T-helper 2 cell treated with Interferon-gamma antibody and Interleukin-4, amounts not matched to agents 5 μg/mL and 100 μg/mL, for 36 hours (primary cell): ENCODE measurements at regions not wholly inside any gene's neighbourhood (a gene's known extent, or its start where the extent isn't known, plus 50 kb on each side); places are given as distances from the start of the nearest gene placed in this dataset.
"Not testable (repeated sequence)": the region's sequence is repeated elsewhere in the genome, so short reads cannot be mapped to it uniquely, and the experiment has no call there.

Source experiments
- DNase-seq: peaks from one replicate; pipeline ENCODE4 v3.0.0; 2021; ENCODE audit warnings: low spot score
- H3K27ac Mint-ChIP-seq: one replicate; pipeline ENCODE4 v1.8.0; 2021; ENCODE audit warnings: mild to moderate bottlenecking, mixed read lengths
- H3K27me3 Mint-ChIP-seq: one replicate; pipeline ENCODE4 v1.8.0; 2021; ENCODE audit warnings: low read depth, mixed read lengths
- H3K36me3 Mint-ChIP-seq: one replicate; pipeline ENCODE4 v1.8.0; 2021; ENCODE audit warnings: low read depth, mixed read lengths
- H3K4me1 Mint-ChIP-seq: one replicate; pipeline ENCODE4 v1.8.0; 2021; ENCODE audit warnings: low read depth, mixed read lengths
- H3K4me3 Mint-ChIP-seq: one replicate; pipeline ENCODE4 v1.8.0; 2022; ENCODE audit warnings: mild to moderate bottlenecking, moderate library complexity, mixed read lengths
- H3K9me3 Mint-ChIP-seq: one replicate; pipeline ENCODE4 v1.8.0; 2021; ENCODE audit warnings: mixed read lengths

DNA sequence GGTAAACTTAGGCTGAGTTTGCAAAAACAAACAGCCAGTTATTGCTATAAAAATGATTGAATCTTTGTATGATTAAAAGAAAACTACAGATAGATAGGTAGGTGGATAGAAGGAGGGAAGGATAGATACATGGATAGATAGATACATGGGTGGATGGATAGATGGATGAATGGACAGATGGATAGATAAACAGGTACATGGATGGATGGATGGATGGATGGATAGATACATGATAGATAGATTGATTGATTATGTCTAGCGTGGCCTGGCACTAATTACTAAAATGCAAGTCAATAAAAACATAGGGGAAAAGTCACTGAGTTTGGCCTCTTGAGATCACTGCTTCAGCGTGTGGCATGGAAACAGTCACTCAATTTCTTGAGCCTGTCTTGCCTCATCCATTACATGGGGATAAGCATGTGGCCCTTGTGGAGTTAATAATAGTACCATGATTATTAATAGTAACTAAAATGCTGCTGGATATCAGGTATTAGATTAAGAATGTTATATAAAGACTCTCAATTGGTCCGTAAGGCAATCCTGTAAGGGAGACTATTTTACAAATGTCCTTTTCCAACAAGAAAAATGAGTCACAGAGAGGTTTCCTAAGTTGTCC lies 184.9 kb downstream of the HS3ST3A1 start:
- H3K9me3 Mint-ChIP-seq, result no peaks in the 10 kb centered on the region
- no peak overlapping the region for H3K27ac Mint-ChIP-seq
- H3K27me3 Mint-ChIP-seq, result no peaks in the 10 kb centered on the region
- no peak for DNase-seq
- no peak overlapping the region for H3K4me3 Mint-ChIP-seq
- H3K4me1 Mint-ChIP-seq, result no peaks in the 10 kb centered on the region
- H3K36me3 Mint-ChIP-seq, result no peaks in the 10 kb centered on the region

DNA sequence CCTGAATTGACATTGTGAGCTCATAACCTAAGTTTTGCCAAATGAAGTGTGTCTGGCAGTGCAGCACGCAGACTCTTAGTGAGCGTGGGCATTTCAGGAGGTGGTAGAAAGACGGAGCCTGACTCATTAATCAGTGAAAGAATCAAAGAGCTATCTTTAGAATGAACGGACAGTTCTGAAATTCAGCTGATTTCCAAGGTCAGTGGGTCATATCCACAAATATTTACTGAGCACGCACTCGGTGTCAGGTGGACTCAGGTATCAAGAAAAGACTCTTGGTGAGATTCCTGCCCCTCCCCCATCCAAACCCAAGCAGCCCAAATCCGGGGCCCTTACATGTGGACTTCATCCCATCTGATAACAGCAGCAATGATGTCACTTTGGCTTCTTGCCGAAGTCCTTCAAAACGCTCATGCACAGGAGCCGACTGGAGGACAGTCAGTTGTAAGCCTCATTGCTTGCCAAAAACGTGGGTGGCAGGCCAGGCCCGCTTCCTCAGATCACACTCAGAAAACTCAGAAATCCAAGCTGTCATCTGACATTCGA lies 185.8 kb downstream of the HS3ST3A1 start:
- Mint-ChIP-seq H3K4me1 (no peaks in the 10 kb centered on the region), H3K4me3 (no peak overlapping the region), H3K9me3 (no peaks in the 10 kb centered on the region), H3K27me3 (no peaks in the 10 kb centered on the region), H3K36me3 (no peaks in the 10 kb centered on the region), H3K27ac (no peak overlapping the region)
- DNase-seq, result no peak

DNA sequence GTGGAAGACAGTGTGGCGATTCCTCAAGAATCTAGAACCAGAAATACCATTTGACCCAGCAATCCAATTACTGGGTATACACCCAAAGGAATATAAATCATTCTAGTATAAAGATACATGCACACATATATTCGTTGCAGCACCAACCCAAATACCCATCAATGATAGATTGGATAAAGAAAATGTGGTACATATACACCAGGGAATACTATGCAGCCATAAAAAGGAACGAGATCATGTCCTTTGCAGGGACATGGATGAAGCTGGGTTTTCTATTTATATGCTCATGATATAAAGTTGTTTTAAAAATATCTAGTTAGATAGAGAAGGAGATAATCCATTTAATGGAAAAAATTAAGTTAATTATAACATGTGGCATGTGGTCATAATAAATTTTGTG lies 186.5 kb downstream of the HS3ST3A1 start:
- H3K27me3 Mint-ChIP-seq, H3K4me1 Mint-ChIP-seq, DNase-seq, H3K9me3 Mint-ChIP-seq, H3K27ac Mint-ChIP-seq, H3K36me3 Mint-ChIP-seq, H3K4me3 Mint-ChIP-seq: not testable (repeated sequence)

DNA sequence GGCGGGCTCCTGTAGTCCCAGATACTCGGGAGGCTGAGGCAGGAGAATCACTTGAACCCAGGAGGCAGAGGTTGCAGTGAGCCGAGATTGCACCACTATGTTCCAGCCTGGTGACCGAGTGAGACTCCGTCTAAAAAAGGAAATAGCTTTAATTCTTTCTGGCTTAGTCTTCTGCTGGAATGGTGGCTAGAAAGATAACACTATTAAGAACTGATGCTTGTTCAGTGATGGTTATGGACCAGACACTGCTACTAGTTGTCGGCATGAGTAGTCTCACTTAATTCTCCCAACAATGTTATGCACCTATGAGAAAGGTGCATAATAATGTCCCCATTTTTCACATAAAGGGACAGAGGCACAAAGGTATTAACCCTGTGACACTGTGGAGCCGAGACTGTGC lies 188.7 kb downstream of the HS3ST3A1 start:
- no peaks in the 10 kb centered on the region for H3K9me3 Mint-ChIP-seq
- DNase-seq, result no peak
- H3K27ac Mint-ChIP-seq, result no peak overlapping the region
- H3K4me1 Mint-ChIP-seq, result no peaks in the 10 kb centered on the region
- H3K27me3 Mint-ChIP-seq, result no peaks in the 10 kb centered on the region
- H3K4me3 Mint-ChIP-seq, result no peak overlapping the region
- no peaks in the 10 kb centered on the region for H3K36me3 Mint-ChIP-seq

DNA sequence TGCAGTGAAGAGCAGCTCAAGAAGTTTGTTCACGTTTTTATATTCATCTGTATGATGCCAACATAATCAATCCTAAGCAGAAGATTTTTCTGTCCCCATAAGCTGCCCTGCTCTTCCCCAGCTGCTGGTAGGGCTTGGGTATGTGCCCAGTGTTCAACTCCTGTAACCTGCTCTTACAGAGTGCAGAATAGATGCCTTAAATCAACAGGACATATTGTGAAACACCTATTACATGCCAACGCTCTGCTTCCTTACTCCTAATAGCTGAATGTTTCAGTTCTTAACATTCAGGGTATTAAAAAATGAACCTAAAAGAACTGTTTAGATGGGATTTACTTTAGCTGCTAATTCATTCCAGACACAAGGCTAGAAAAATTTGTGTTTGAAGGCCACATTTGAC lies 190.9 kb downstream of the HS3ST3A1 start:
- no peak overlapping the region for H3K27ac Mint-ChIP-seq
- no peak for DNase-seq
- H3K27me3 Mint-ChIP-seq, result no peaks in the 10 kb centered on the region
- H3K36me3 Mint-ChIP-seq, result no peaks in the 10 kb centered on the region
- no peak overlapping the region for H3K4me3 Mint-ChIP-seq
- H3K9me3 Mint-ChIP-seq, result no peaks in the 10 kb centered on the region
- no peaks in the 10 kb centered on the region for H3K4me1 Mint-ChIP-seq

DNA sequence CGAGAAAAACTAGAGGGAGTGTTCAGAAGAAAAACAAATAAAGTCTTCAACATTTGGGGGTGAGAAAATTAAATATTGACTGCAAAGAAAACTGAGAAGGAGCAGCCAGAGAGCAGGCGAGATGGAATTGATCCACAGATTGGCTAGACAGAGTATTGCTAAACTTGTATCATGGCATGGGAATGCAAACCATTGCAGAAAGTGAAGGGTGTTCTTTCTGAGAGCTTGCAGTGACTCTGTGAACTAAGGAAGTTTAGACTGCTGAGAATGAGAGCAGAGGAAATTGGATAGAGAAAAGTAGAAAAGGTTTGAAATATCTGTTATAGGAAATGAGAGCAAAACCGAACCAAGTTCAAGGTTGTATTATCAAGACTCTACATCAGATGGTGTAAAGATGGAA lies 191.5 kb downstream of the HS3ST3A1 start:
- Mint-ChIP-seq H3K9me3 (no peaks in the 10 kb centered on the region), H3K27ac (no peak overlapping the region), H3K4me3 (no peak overlapping the region), H3K36me3 (no peaks in the 10 kb centered on the region), H3K27me3 (no peaks in the 10 kb centered on the region), H3K4me1 (no peaks in the 10 kb centered on the region)
- no peak for DNase-seq

DNA sequence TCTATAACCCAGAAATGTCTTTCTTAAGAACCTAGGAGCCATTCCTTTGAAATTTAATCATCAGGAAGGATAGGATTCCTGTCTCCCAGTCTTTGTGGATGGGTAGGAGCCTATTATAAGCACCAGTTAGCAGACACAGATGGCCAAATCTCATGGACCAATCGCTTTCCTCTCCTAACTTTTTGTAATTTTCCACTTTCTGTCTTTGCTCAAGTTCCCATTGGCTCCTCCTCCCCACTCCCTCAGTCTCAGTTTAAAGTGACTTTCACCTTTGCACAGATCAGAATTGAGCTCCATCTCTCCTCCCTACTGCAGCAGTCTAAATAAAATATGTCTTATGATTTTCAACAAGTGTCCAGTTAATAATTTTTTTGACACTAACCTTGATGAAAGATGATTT lies 192.3 kb downstream of the HS3ST3A1 start:
- Mint-ChIP-seq H3K27me3 (no peaks in the 10 kb centered on the region), H3K4me1 (no peaks in the 10 kb centered on the region), H3K27ac (no peak overlapping the region), H3K4me3 (no peak overlapping the region), H3K36me3 (no peaks in the 10 kb centered on the region), H3K9me3 (no peaks in the 10 kb centered on the region)
- DNase-seq, result no peak

DNA sequence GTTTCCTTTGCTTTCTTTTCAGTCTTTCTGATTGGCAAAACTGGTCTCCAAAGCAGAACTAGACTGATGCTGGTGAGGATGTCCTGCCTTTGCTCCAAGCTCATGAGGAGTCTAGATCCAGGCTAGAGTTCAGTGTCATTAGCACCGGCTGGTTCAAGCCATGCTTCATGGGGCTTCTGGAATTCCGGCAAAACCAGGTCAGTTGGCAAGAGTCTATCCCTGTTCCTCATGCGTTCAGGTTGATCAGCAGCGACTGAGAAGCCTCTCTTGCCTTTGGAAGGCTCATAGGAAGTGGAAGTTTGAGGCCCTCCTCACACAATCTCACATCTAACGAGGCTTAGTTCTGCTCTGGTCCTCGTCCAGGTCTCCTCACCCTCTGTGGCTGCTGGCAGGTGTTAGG lies 194.3 kb downstream of the HS3ST3A1 start:
- Mint-ChIP-seq H3K4me1 (no peaks in the 10 kb centered on the region), H3K27me3 (no peaks in the 10 kb centered on the region), H3K27ac (no peak overlapping the region), H3K9me3 (no peaks in the 10 kb centered on the region), H3K36me3 (no peaks in the 10 kb centered on the region), H3K4me3 (no peak overlapping the region)
- DNase-seq, result no peak

DNA sequence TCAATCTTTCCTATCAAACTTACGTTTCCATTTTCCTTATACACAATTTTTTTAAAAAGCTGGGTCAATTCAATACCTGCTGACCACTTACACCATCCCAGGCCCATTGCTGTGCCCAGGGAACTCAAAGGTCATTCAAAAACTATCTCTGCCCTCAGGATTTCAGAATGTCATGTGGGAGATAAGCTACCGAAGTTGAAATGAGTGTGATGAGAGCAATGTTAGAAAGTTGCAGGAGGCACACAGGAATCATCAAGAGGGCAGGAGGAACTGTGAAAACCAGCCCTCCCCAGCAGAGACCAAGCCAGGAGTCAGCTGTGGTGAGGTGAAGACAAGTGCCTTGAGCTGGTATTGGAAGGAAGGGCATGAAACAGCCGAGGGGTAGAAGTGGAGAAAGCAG lies 195.9 kb downstream of the HS3ST3A1 start:
- no peak for DNase-seq
- Mint-ChIP-seq H3K4me3 (no peak overlapping the region), H3K27me3 (no peaks in the 10 kb centered on the region), H3K4me1 (no peaks in the 10 kb centered on the region), H3K9me3 (no peaks in the 10 kb centered on the region), H3K27ac (no peak overlapping the region), H3K36me3 (no peaks in the 10 kb centered on the region)

DNA sequence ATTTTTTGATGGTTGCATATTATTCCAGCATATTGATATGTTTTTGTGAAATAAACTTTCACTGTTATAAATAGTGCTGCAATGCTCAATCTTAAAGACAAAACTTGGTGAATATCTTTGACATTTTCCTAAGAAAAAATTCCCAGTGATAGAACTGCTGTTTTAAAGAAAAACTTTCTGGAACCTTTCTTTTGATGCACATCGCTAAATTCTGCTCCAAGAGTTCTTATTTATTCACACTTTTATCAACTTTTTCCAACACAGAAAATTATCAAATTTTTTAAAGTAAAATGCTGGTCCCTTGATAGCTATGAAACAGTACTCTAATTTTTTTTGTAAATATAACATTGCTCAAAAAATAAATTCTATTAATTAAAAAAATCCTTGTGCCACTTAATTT lies 196.6 kb downstream of the HS3ST3A1 start:
- Mint-ChIP-seq H3K27ac (no peak overlapping the region), H3K4me1 (no peaks in the 10 kb centered on the region), H3K4me3 (no peak overlapping the region), H3K9me3 (no peaks in the 10 kb centered on the region), H3K27me3 (no peaks in the 10 kb centered on the region), H3K36me3 (no peaks in the 10 kb centered on the region)
- no peak for DNase-seq

DNA sequence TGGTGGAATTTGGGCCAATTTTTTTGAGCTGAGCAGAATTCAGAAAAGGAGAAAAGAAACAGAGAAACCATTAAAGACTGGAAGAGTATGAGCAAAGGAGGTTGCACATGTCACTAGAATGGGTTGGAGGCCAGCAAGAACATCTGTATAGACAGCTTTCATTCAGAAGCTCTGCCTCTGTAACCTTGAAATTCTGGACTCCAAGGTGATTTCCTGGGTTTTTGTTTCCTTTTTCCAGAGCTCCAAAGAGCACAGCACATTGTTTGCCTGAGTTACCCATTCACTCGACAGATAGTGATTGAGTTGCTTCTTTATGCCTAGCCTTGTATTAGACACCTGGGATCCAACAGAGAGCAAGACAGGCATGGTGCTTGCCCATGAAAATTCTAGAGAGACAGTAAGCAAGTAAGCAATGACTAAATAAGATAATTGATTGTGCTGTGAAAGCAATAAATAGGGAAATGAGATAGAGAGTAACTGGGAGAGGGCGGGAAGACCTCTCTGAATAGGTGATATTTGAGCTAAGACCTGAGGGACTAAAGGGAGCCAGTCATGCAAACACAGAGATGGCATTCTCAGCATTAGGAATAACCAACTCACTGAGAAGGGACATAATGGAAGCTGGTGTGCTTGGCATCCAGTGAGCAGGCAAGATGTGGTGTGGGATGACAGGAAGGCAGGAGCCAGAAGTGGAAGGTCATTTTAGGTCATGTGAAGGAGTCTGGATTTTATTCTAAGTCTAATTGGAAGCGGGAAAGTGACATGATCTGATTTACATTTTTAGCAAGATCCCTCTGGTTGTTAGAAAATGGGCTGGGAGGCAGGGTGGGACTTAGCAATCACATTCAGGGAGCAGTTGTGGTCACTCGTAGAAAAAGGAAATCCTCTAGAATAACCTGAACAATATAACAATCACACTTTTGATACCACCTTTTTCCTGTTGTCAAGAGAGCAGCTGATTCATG lies 197.5 kb downstream of the HS3ST3A1 start:
- no peak for DNase-seq
- Mint-ChIP-seq H3K27ac (no peak overlapping the region), H3K27me3 (no peaks in the 10 kb centered on the region), H3K36me3 (no peaks in the 10 kb centered on the region), H3K4me1 (no peaks in the 10 kb centered on the region), H3K4me3 (no peak overlapping the region), H3K9me3 (no peaks in the 10 kb centered on the region)

DNA sequence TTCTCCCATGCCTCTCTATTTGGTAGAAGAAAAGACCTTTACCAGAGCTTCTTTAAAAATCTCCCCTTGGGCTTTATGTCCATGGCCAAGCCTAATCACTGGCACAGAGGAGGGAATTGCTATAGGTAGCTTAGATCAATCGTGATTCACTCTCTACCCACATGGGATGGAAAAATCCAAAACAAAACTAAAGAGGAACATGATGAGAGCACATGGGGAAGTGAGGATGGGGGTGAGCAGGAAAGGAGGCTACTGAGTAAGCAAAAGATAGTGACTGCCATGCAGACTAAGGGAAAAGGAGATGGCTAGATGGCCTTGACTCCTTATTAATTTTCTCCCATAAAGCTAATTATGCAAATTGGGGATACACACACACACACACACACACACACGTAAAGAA lies 201.2 kb downstream of the HS3ST3A1 start:
- no peaks in the 10 kb centered on the region for H3K36me3 Mint-ChIP-seq
- H3K4me3 Mint-ChIP-seq, result no peak overlapping the region
- H3K4me1 Mint-ChIP-seq, result no peaks in the 10 kb centered on the region
- H3K9me3 Mint-ChIP-seq, result no peaks in the 10 kb centered on the region
- DNase-seq, result no peak
- no peaks in the 10 kb centered on the region for H3K27me3 Mint-ChIP-seq
- no peak overlapping the region for H3K27ac Mint-ChIP-seq

DNA sequence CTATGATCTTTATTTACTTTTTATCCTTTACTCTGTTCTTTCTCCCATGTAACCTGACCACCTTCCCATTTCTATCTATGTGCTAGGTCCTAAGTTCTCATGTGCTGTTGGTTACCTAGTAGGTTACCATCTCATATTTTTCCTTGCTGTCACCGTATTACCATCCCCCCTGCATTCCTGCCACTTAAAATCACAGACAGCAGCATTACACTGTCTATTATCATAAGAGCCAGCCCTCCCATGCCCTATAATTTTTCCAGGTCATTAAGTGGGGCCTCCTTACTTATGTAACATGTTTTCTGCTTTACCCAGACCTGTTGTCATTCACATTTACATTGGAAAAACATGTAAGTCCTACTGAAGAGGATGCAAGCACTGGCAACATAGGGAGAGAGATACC lies 202.9 kb downstream of the HS3ST3A1 start:
- H3K27ac Mint-ChIP-seq, result no peak overlapping the region
- H3K36me3 Mint-ChIP-seq, result no peaks in the 10 kb centered on the region
- H3K9me3 Mint-ChIP-seq, result no peaks in the 10 kb centered on the region
- H3K27me3 Mint-ChIP-seq, result no peaks in the 10 kb centered on the region
- no peak for DNase-seq
- no peak overlapping the region for H3K4me3 Mint-ChIP-seq
- no peaks in the 10 kb centered on the region for H3K4me1 Mint-ChIP-seq

DNA sequence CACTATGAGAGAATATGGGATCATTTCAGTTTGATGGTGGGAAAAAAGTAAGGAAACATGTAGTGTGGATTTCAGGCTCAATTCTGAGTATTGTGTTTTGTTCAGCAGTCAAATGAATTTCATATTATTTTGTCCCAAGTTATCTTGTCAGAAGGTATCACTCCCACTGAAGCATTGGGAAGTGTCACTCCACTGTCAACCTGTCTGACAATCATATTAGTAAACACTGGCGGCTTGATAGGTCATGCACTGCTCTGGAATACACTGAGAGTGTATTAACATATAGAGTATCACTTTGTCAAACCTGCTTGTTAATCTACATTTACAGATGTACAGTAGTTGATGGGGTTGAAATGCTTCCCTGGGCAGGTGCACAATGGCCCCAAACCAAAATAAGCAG lies 203.6 kb downstream of the HS3ST3A1 start:
- H3K27me3 Mint-ChIP-seq, result no peaks in the 10 kb centered on the region
- DNase-seq, result no peak
- H3K27ac Mint-ChIP-seq, result no peak overlapping the region
- H3K36me3 Mint-ChIP-seq, result no peaks in the 10 kb centered on the region
- H3K9me3 Mint-ChIP-seq, result no peaks in the 10 kb centered on the region
- no peaks in the 10 kb centered on the region for H3K4me1 Mint-ChIP-seq
- no peak overlapping the region for H3K4me3 Mint-ChIP-seq
